Mucosa of rectum (tissue), 2 donors: ENCODE measurements at regions not wholly inside any gene's neighbourhood (a gene's known extent, or its start where the extent isn't known, plus 50 kb on each side); places are given as distances from the start of the nearest gene placed in this dataset.
"Not testable (repeated sequence)": the region's sequence is repeated elsewhere in the genome, so short reads cannot be mapped to it uniquely, and the experiment has no call there.

ENCODE experiments used
- H3K27ac ChIP-seq, 2 donors: one replicate each; pipeline ENCODE4 v1.7.0; 2013; ENCODE audit warnings: inconsistent platforms in 2 of 2, low read depth in 2 of 2, low read length in 2 of 2
- H3K27me3 ChIP-seq, 2 donors: one replicate each; pipeline ENCODE4 v1.7.0; 2013; ENCODE audit warnings: low read length in 2 of 2; ENCODE audit not compliant: control insufficient read depth in 2 of 2, insufficient read depth in 2 of 2
- H3K36me3 ChIP-seq, 2 donors: one replicate each; pipeline ENCODE4 v1.7.0; 2013; ENCODE audit warnings: low read length in 2 of 2; ENCODE audit not compliant: control insufficient read depth in 2 of 2, insufficient read depth in 2 of 2
- H3K4me1 ChIP-seq, 2 donors: one replicate each; pipeline ENCODE4 v1.7.0; 2013; ENCODE audit warnings: low read length in 2 of 2, mild to moderate bottlenecking in 1 of 2; ENCODE audit not compliant: control insufficient read depth in 2 of 2, insufficient read depth in 2 of 2
- H3K4me3 ChIP-seq, 2 donors: one replicate each; pipeline ENCODE4 v1.7.0; 2013; ENCODE audit warnings: low read length in 2 of 2
- H3K9ac ChIP-seq, 2 donors: one replicate each; pipeline ENCODE4 v1.7.0; 2013; ENCODE audit warnings: low read length in 2 of 2, low read depth in 1 of 2, mild to moderate bottlenecking in 1 of 2
- H3K9me3 ChIP-seq, 2 donors: one replicate each; pipeline ENCODE4 v1.7.0; 2013; ENCODE audit warnings: low read length in 2 of 2; ENCODE audit not compliant: control insufficient read depth in 2 of 2
- donor health status: healthy.
- donor health status: Normal muscosa, but diverticular disease.

DNA sequence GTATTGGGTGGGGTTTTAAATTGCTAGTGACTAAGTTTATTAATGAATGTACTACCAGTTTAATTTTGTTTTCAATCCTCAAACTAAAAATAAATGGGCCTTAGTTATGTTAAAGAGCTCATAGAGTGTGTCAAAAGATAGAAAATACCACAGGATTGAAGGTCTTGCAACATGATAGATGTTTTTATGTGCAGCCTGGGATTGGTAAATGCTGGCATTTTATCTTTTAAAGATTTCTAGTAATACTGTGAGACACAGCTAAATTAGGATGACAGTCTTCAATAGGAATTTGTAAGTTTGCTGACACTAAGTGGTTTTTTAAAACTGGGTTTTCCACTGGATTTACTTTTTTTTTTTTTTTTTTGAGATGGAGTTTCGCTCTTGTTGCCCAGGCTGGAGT is 122.3 kb downstream of the HAUS1 start:
- Histone ChIP-seq H3K9me3 (no peaks in the 10 kb centered on the region), H3K4me3 (no peak overlapping the region), H3K36me3 (no peaks in the 10 kb centered on the region), H3K27ac (no peak overlapping the region), H3K4me1 (no peaks in the 10 kb centered on the region), H3K27me3 (no peaks in the 10 kb centered on the region), H3K9ac (no peak overlapping the region)

DNA sequence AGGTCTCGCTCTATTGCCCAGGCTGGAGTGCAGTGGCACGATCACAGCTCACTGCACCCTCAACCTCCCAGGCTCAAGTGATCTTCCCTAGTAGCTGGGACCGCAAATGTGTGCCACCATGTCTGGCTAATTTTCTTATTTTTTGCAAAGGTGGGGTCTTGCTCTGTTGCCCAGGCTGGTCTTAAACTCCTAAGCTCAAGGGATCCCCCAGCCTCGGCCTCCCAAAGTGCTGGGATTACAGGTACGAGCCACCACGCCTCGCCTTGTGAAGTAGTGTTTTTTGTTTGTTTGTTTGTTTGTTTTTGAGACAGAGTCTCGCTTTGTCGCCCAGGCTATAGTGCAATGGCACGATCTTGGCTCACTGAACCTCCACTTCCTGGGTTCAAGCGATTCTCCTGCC is 125.5 kb downstream of the HAUS1 start:
- H3K4me1 ChIP-seq, H3K9ac ChIP-seq, H3K9me3 ChIP-seq, H3K27ac ChIP-seq, H3K27me3 ChIP-seq, H3K4me3 ChIP-seq, H3K36me3 ChIP-seq: not testable (repeated sequence)

DNA sequence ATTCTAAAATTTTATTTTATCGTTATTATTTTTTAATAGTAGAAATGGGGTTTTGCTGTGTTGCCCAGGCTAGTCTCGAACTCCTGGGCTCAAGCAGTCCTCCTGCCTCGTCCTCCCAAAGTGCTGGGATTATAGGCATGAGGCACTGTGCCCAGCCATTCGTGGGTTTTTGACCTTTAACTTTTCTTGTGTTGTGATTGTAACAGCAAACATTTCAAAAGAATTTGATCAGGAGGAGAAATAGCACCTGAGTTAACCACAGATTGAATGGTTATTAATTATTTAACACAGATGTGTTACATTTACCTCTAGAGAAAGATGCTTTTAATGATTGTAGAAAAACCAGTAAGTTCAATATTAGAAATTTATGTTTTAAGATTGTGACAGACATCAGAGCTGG is 132.0 kb downstream of the HAUS1 start:
- H3K9ac ChIP-seq, result no peak overlapping the region
- peaks cover 0 to 2% of the 10 kb centered on the region in 2 donors for H3K4me1 ChIP-seq

DNA sequence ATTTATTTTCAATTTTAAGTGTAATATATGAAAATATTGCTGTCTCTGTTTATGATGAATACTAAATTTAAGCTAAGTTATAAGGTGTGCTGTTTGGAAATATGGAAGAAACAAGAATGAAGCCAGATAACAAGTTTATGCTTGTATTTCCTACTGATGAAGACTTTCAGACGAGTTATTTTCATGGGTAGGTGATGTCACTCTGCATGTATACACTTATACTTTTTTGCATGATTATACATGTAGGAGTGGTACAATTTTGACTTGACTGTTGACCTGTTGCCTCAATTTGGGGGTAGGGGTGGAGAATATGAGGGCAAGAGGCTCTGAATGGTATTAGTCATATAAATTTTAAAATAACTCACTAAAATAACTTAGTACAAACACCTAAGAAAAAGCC is 133.7 kb downstream of the HAUS1 start:
- H3K4me3 ChIP-seq, result no peak overlapping the region
- no peak overlapping the region for H3K27ac ChIP-seq

More for the DNA sequence above, 132.0 kb downstream of the HAUS1 start:
- no peaks in the 10 kb centered on the region for H3K27me3 ChIP-seq
- H3K9me3 ChIP-seq, result no peaks in the 10 kb centered on the region
- H3K36me3 ChIP-seq, result peaks cover 0 to 4% of the 10 kb centered on the region in 2 donors
- no peak overlapping the region for H3K27ac ChIP-seq
- H3K4me3 ChIP-seq, result no peak overlapping the region

DNA sequence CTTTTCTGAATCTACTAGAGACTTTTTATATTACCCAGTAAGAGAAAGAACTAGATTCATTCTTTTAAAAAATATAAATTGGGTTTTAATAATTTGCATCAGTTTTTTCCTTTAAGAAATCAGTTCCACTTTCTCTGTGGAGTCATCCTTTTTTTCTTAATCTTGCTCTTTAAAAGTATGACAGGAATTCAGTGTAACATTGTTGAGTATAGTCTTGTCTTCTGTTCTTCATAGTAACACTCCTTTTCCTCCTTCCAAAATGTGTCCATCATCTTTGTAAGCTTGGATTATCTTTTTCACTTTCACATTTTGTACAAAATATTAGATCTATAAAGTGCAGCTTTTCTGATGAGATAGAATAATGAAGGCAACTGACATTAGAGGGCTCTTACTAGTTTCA is 135.4 kb downstream of the HAUS1 start:
- no peaks in the 10 kb centered on the region for H3K9me3 ChIP-seq
- no peak overlapping the region for H3K4me3 ChIP-seq
- no peak overlapping the region for H3K27ac ChIP-seq
- no peak overlapping the region for H3K9ac ChIP-seq
- peaks cover 0 to 4% of the 10 kb centered on the region in 2 donors for H3K36me3 ChIP-seq
- H3K4me1 ChIP-seq, result peaks cover 0 to 2% of the 10 kb centered on the region in 2 donors
- H3K27me3 ChIP-seq, result no peaks in the 10 kb centered on the region

More for the DNA sequence above, 133.7 kb downstream of the HAUS1 start:
- Histone ChIP-seq H3K4me1 (peaks cover 0 to 2% of the 10 kb centered on the region in 2 donors), H3K36me3 (peaks cover 0 to 4% of the 10 kb centered on the region in 2 donors), H3K9ac (no peak overlapping the region), H3K9me3 (no peaks in the 10 kb centered on the region), H3K27me3 (no peaks in the 10 kb centered on the region)

DNA sequence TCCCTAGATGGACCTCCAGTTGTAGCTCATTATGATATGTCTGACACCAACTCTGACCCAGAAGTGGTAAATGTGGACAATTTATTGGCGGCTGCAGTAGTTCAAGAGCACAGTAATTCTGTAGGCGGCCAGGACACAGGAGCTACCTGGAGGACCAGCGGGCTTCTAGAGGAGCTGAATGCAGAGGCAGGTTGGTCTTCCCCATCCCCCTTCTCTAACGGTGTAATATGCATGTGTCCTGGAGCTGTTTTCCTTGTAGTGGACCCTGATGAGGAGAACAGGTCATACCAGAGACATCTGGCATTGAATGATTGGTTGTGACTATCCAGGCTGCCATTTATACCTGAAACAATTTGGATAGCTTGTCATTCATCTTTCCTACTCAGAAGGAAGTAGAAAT is 135.8 kb downstream of the HAUS1 start:
- H3K36me3 ChIP-seq, result peaks cover 0 to 4% of the 10 kb centered on the region in 2 donors

DNA sequence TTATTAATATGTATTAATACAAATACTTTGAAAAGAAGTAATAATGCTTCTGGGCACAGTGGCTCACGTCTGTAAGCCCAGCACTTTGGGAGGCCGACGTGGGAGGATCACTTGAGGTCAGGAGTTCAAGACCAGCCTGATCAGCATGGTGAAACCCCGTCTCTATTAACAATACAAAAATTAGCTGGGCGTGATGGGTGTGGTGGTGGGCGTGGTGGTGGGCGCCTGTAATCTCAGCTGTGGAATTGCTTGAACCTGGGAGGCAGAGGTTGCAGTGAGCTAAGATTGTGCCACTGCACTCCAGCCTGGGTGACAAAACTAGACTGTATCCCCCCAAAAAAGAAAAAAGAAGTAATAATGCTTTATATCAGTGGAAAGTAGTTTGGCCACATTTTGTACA is 137.2 kb downstream of the HAUS1 start:
- not testable (repeated sequence) for H3K4me3 ChIP-seq, H3K4me1 ChIP-seq, H3K9ac ChIP-seq, H3K27ac ChIP-seq, H3K9me3 ChIP-seq, H3K27me3 ChIP-seq, H3K36me3 ChIP-seq

More for the DNA sequence above, 135.8 kb downstream of the HAUS1 start:
- Histone ChIP-seq H3K9me3 (no peaks in the 10 kb centered on the region), H3K4me1 (peaks cover 0 to 2% of the 10 kb centered on the region in 2 donors), H3K4me3 (no peak overlapping the region), H3K27ac (no peak overlapping the region), H3K27me3 (no peaks in the 10 kb centered on the region), H3K9ac (no peak overlapping the region)

DNA sequence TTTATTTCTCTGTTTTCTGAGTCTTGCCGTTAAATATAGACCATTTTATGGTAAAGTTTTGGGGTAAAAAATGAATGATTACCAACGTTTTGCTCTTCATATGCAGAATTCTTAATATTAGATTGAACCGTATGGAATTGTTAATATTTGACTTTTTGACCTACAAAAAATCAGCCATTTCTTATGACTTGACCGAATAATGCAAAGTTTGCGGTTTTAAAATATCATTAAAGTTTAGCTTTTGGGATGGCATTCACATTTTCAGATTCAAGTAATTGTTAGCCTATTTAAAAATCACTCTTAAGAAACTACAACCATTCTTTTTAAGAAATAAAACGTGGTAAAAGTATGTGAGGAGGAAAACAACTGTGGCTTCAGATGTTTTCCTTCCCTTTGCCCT is 138.0 kb downstream of the HAUS1 start:
- Histone ChIP-seq H3K27ac (no peak overlapping the region), H3K4me3 (no peak overlapping the region), H3K9me3 (no peaks in the 10 kb centered on the region), H3K36me3 (peaks cover 0 to 4% of the 10 kb centered on the region in 2 donors), H3K9ac (no peak overlapping the region), H3K4me1 (no peaks in the 10 kb centered on the region), H3K27me3 (no peaks in the 10 kb centered on the region)

DNA sequence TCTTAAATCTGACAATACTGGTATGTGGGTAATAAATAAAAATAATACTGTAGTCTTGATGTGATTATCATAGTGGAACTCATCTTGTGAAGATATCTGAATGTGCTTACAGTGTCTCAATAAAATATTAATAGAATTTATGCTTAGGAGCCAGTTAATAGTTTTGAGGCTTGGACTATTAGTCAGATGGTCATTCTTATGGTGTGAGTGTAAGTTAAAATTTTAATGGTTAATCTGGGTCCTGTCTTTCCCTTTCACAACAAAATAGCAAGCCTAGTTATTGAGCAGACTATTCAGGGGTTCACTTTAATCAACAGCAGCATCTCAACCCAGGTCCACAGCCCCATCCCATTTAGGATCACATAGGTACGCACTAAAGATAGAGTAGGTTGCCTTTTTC is 138.9 kb downstream of the HAUS1 start:
- H3K9ac ChIP-seq, result no peak overlapping the region
- H3K4me1 ChIP-seq, result no peaks in the 10 kb centered on the region
- H3K36me3 ChIP-seq, result peaks cover 0 to 6% of the 10 kb centered on the region in 2 donors
- no peak overlapping the region for H3K4me3 ChIP-seq
- H3K9me3 ChIP-seq, result no peaks in the 10 kb centered on the region
- H3K27me3 ChIP-seq, result no peaks in the 10 kb centered on the region
- H3K27ac ChIP-seq, result no peak overlapping the region

DNA sequence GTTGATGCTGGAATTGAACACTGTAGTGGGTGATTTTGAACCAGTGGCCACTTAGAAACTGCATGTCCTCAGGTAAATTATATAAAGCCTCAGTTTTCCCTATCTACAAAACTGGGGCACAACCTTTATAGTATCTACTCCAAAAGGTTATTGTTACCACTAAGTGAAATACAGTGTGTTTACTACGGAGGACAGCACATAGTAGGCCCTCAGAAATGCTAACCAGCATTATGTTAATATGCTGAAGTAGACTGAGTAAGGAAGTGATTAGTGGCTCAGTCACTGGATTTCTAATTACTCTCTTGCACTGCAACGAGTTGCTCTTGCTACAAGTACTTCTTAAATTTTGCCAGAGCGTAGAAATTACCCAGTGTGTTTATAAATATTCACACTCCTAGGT is 139.5 kb downstream of the HAUS1 start:
- no peaks in the 10 kb centered on the region for H3K4me1 ChIP-seq
- H3K9me3 ChIP-seq, result no peaks in the 10 kb centered on the region
- peaks cover 0 to 6% of the 10 kb centered on the region in 2 donors for H3K36me3 ChIP-seq
- no peak overlapping the region for H3K27ac ChIP-seq
- no peaks in the 10 kb centered on the region for H3K27me3 ChIP-seq
- no peak overlapping the region for H3K9ac ChIP-seq
- no peak overlapping the region for H3K4me3 ChIP-seq

DNA sequence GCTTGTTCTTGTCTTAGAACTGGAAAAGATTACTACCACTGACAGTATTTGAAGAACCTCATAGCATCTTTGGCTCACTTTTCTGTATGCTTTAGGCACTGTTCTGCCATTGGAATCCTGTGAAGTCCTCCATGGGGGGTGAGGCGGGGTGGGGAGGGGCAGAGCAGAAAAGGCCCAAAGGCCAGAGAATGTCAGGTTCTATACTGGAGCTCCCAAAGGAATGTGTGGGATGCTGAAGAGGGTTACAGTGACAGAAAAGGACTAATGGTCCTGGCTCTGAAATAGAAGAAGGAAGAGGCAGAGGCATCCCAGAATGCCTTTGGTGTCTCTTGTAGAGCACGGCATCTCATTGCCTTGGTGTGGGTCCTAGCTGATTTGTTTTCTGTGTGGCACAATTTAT is 141.9 kb downstream of the HAUS1 start:
- H3K9me3 ChIP-seq, result no peaks in the 10 kb centered on the region
- no peak overlapping the region for H3K4me3 ChIP-seq
- H3K27ac ChIP-seq, result no peak overlapping the region
- H3K9ac ChIP-seq, result no peak overlapping the region
- H3K27me3 ChIP-seq, result no peaks in the 10 kb centered on the region
- peaks cover 0 to 2% of the 10 kb centered on the region in 2 donors for H3K36me3 ChIP-seq
- peaks cover 12 to 15% of the 10 kb centered on the region in 2 donors for H3K4me1 ChIP-seq
